ENCODE measurements at regions not wholly inside any gene's neighbourhood (a gene's known extent, or its start where the extent isn't known, plus 50 kb on each side); places are given as distances from the start of the nearest gene placed in this dataset.

GRCh38 chr3:141431411-141432378 is 55.1 kb upstream of the RASA2 start (continued):
- TF ChIP-seq BCLAF1 (IDR thresholded peaks at IDR 0.05) (no peak), FOXP1 (IDR thresholded peaks at IDR 0.05) (no peak), FOXP1 (CRISPR knock-in tag; IDR thresholded peaks at IDR 0.05) (peak; percentile 67; the same call in 1 of the 2 replicates), ZBTB34 (CRISPR knock-in tag; IDR thresholded peaks at IDR 0.05) (peak; percentile 67; the same call in 1 of the 2 replicates), POGK (CRISPR knock-in tag; conservative IDR thresholded peaks at IDR 0.05) (0 out of 2 replicates have a peak, but pooled peaks have one; percentile 35), HNF4A (CRISPR knock-in tag; IDR thresholded peaks at IDR 0.05) (peak; percentile 71), ZNF503 (CRISPR knock-in tag; IDR thresholded peaks at IDR 0.05) (peak; percentile 81; the same call in 1 of the 2 replicates), ZBTB26 (CRISPR knock-in tag; IDR thresholded peaks at IDR 0.05; ENCODE audit: borderline replicate concordance) (peak; percentile 36; the same call in 1 of the 2 replicates), SNAPC2 (CRISPR knock-in tag; IDR thresholded peaks at IDR 0.05) (peak; percentile 89), POLR2A (IDR thresholded peaks at IDR 0.05; ENCODE audit: insufficient read depth in 1 of 2, low read depth in 2 of 2, low read length in 2 of 2) (peak in 1 of 2 experiments; percentile 61; a peak in 2 of 4 replicates), ZMYM4 (CRISPR knock-in tag; IDR thresholded peaks at IDR 0.05) (peak; percentile 76), THAP11 (CRISPR knock-in tag; IDR thresholded peaks at IDR 0.05) (peak; percentile 67), USF2 (IDR thresholded peaks at IDR 0.05; ENCODE audit: low read depth, low read length) (peak; percentile 93), USF2 (CRISPR knock-in tag; IDR thresholded peaks at IDR 0.05; ENCODE audit: borderline replicate concordance) (peak; percentile 90; the same call in 1 of the 2 replicates), PTBP1 (IDR thresholded peaks at IDR 0.05; ENCODE audit: low read depth, low read length, poor library complexity, severe bottlenecking) (no peak)

Measured in HepG2 (cell line).